H1 (cell line): ENCODE measurements at regions not wholly inside any gene's neighbourhood (a gene's known extent, or its start where the extent isn't known, plus 50 kb on each side); places are given as distances from the start of the nearest gene placed in this dataset.

Experiments
- CTCF ChIA-PET: fragments of 300-600 bp; sonication (Branson Sonifier 250); formaldehyde crosslinking; loops from one replicate; lab custom pipeline; 2021; ENCODE audit not compliant: partially characterized antibody; lab: Charles Lee
- POLR2A ChIA-PET: fragments of 300-600 bp; sonication (Branson Sonifier 250); formaldehyde crosslinking; loops from one replicate; lab custom pipeline; 2021; ENCODE audit warnings: inconsistent platforms; ENCODE audit not compliant: partially characterized antibody; lab: Charles Lee
- DNase-seq, 2 experiments: peaks; one replicate each; pipeline versions ENCODE4 v3.0.0 to v3.0.0-alpha.2; 2010 to 2022; ENCODE audit warnings: low spot score in 2 of 2, low read depth in 1 of 2, mixed read lengths in 1 of 2
- FAIRE-seq: peaks from 2 replicates; lab custom pipeline; 2011; peaks lifted over from hg19 to GRCh38; lab: Jason Lieb, UNC
- H2AFZ ChIP-seq: 2 replicates; pipeline ENCODE4 v1.8.1; 2012; ENCODE audit warnings: low read length, inconsistent platforms
- H2AK5ac ChIP-seq: 2 replicates; pipeline ENCODE4 v1.6.1; 2013; ENCODE audit warnings: low read depth, low read length
- H2BK120ac ChIP-seq: replicated peaks from 2 replicates; pipeline ENCODE3; 2013; ENCODE audit warnings: low read depth, low read length, inconsistent platforms
- H2BK12ac ChIP-seq: 2 replicates; pipeline ENCODE4 v1.6.1; 2013; ENCODE audit warnings: low read depth, low read length
- H2BK15ac ChIP-seq: 2 replicates; pipeline ENCODE4 v1.6.1; 2013; ENCODE audit warnings: low read length
- H2BK20ac ChIP-seq: 2 replicates; pipeline ENCODE4 v1.6.1; 2013; ENCODE audit warnings: low read length
- H2BK5ac ChIP-seq: 2 replicates; pipeline ENCODE4 v1.6.1; 2013; ENCODE audit warnings: low read depth, low read length
- H3K14ac ChIP-seq: 2 replicates; pipeline ENCODE4 v1.6.1; 2013; ENCODE audit warnings: inconsistent platforms; ENCODE audit not compliant: insufficient read length
- H3K18ac ChIP-seq: 2 replicates; pipeline ENCODE4 v1.6.1; 2013; ENCODE audit warnings: low read length; ENCODE audit errors: extremely low read depth
- H3K23ac ChIP-seq: 2 replicates; pipeline ENCODE4 v1.6.1; 2013; ENCODE audit warnings: inconsistent platforms; ENCODE audit not compliant: insufficient read length
- H3K23me2 ChIP-seq: 2 replicates; pipeline ENCODE4 v1.6.1; 2013; ENCODE audit warnings: low read depth, low read length
- H3K27ac ChIP-seq: 2 replicates; pipeline ENCODE4 v1.6.1; 2011; ENCODE audit warnings: low read depth, low read length, inconsistent platforms
- H3K27me3 ChIP-seq, 4 experiments: replicated peaks in 1 of 4; 1 replicate in 1 of 4; 2 replicates in 3 of 4; pipeline versions ENCODE4 v1.6.1 to v1.8.1; 2011 to 2013; ENCODE audit warnings: low read length in 3 of 4, mild to moderate bottlenecking in 3 of 4, inconsistent platforms in 2 of 4, mixed read lengths in 2 of 4, moderate library complexity in 1 of 4; ENCODE audit not compliant: control insufficient read depth in 3 of 4, insufficient read depth in 3 of 4; ENCODE audit errors: extremely low read depth in 1 of 4
- H3K36me3 ChIP-seq, 4 experiments: 2 replicates each; pipeline versions ENCODE4 v1.6.1 to v1.8.1; 2011 to 2013; ENCODE audit warnings: mild to moderate bottlenecking in 4 of 4, low read length in 3 of 4, moderate library complexity in 2 of 4, control low read depth in 1 of 4, inconsistent platforms in 1 of 4; ENCODE audit not compliant: insufficient read depth in 4 of 4, control insufficient read depth in 2 of 4
- H3K4ac ChIP-seq: replicated peaks from 2 replicates; pipeline ENCODE3; 2013; ENCODE audit warnings: low read length, low read depth, mixed read lengths, inconsistent platforms; ENCODE audit not compliant: insufficient read length
- H3K4me1 ChIP-seq, 4 experiments: replicated peaks in 1 of 4; 1 replicate in 1 of 4; 2 replicates in 3 of 4; pipeline versions ENCODE4 v1.6.1 to v1.8.1; 2011 to 2013; ENCODE audit warnings: low read length in 3 of 4, inconsistent platforms in 2 of 4, mixed read lengths in 1 of 4; ENCODE audit not compliant: insufficient read depth in 4 of 4, control insufficient read depth in 3 of 4
- H3K4me2 ChIP-seq, 2 experiments: 2 replicates each; pipeline versions ENCODE4 v1.6.1 to v1.8.1; 2011 to 2013; ENCODE audit warnings: low read depth in 2 of 2, low read length in 2 of 2, control low read depth in 1 of 2, inconsistent platforms in 1 of 2, mild to moderate bottlenecking in 1 of 2; ENCODE audit not compliant: insufficient read depth in 1 of 2
- H3K4me3 ChIP-seq, 4 experiments: fragments of 200-600, 300-600 bp in 1 of 4; sonication (generic), shearing (Covaris generic), sonication (Bioruptor Twin) in 1 of 4; 2 replicates each; pipeline versions ENCODE4 v1.5.1 to v1.8.1; 2011 to 2016; ENCODE audit warnings: low read length in 4 of 4, low read depth in 3 of 4, control low read depth in 2 of 4, inconsistent platforms in 2 of 4, mild to moderate bottlenecking in 2 of 4, mixed read lengths in 1 of 4, moderate library complexity in 1 of 4; ENCODE audit not compliant: insufficient read depth in 2 of 4; ENCODE audit errors: extremely low read depth in 1 of 4
- H3K56ac ChIP-seq: replicated peaks from 2 replicates; pipeline ENCODE3; 2013; ENCODE audit warnings: low read depth, mild to moderate bottlenecking, mixed read lengths, low read length, inconsistent platforms; ENCODE audit not compliant: insufficient read length
- H3K79me1 ChIP-seq: 2 replicates; pipeline ENCODE4 v1.6.1; 2013; ENCODE audit warnings: low read depth, low read length, control low read depth
- H3K79me2 ChIP-seq, 2 experiments: 2 replicates each; pipeline versions ENCODE4 v1.6.1 to v1.8.1; 2012 to 2013; ENCODE audit warnings: low read length in 2 of 2, mild to moderate bottlenecking in 2 of 2, inconsistent platforms in 1 of 2; ENCODE audit not compliant: insufficient read depth in 2 of 2, control insufficient read depth in 1 of 2
- H3K9ac ChIP-seq, 4 experiments: replicated peaks in 1 of 4; 1 replicate in 1 of 4; 2 replicates in 3 of 4; pipeline versions ENCODE4 v1.6.1 to v1.8.1; 2011 to 2013; ENCODE audit warnings: low read depth in 3 of 4, low read length in 3 of 4, control low read depth in 2 of 4, mild to moderate bottlenecking in 2 of 4, moderate library complexity in 2 of 4, inconsistent platforms in 1 of 4; ENCODE audit errors: extremely low read depth in 1 of 4
- H3K9me3 ChIP-seq, 2 experiments: 2 replicates each; pipeline versions ENCODE4 v1.6.1 to v1.8.1; 2012 to 2013; ENCODE audit warnings: mild to moderate bottlenecking in 2 of 2, moderate library complexity in 2 of 2, control low read depth in 1 of 2, inconsistent platforms in 1 of 2, low read depth in 1 of 2, low read length in 1 of 2, mixed read lengths in 1 of 2; ENCODE audit not compliant: insufficient read depth in 2 of 2
- H4K20me1 ChIP-seq, 2 experiments: replicated peaks in 1 of 2; 2 replicates each; pipeline versions ENCODE3 to v1.8.1; 2011 to 2013; ENCODE audit warnings: inconsistent platforms in 2 of 2, low read length in 2 of 2, mild to moderate bottlenecking in 1 of 2; ENCODE audit not compliant: insufficient read depth in 2 of 2, control insufficient read depth in 1 of 2
- H4K5ac ChIP-seq: 2 replicates; pipeline ENCODE4 v1.6.1; 2013; ENCODE audit warnings: low read length, low read depth, mixed read lengths, inconsistent platforms; ENCODE audit not compliant: insufficient read length
- H4K8ac ChIP-seq: 2 replicates; pipeline ENCODE4 v1.8.0; 2013; ENCODE audit warnings: mild to moderate bottlenecking, moderate library complexity, low read length, inconsistent platforms; ENCODE audit not compliant: insufficient read depth; ENCODE audit errors: extremely low read depth
- H4K91ac ChIP-seq: replicated peaks from 2 replicates; pipeline ENCODE3; 2013; ENCODE audit warnings: low read length, mixed read lengths, inconsistent platforms; ENCODE audit not compliant: insufficient read length
- ATF3 ChIP-seq: IDR thresholded peaks from 2 replicates; pipeline ENCODE4 v1.6.1; 2011; ENCODE audit warnings: low read depth, mild to moderate bottlenecking, low read length; ENCODE audit not compliant: insufficient read depth
- CHD1 ChIP-seq: IDR thresholded peaks from 2 replicates; pipeline ENCODE4 v1.6.1; 2012; ENCODE audit warnings: low read depth, low read length, improper control_type of control experiment
- SAP30 ChIP-seq: fragments of 300-600 bp; sonication (generic); IDR thresholded peaks from 2 replicates; pipeline ENCODE4 v1.7.1; 2012; ENCODE audit warnings: low read length, moderate library complexity, mild to moderate bottlenecking, inconsistent platforms; ENCODE audit not compliant: insufficient read depth, insufficient replicate concordance
- SP1 ChIP-seq: IDR thresholded peaks from 2 replicates; pipeline ENCODE4 v1.6.1; 2011; ENCODE audit warnings: low read depth, low read length
- SUZ12 ChIP-seq: fragments of 200-600 bp; sonication (generic); IDR thresholded peaks from 2 replicates; pipeline ENCODE4 v1.6.1; 2012; ENCODE audit warnings: mild to moderate bottlenecking, inconsistent platforms, low read length, moderate library complexity, mixed read lengths
- WGBS, 2 experiments: shearing (Covaris generic) in 1 of 2; methylation state at CpG; one replicate each; pipeline versions ENCODE4 v1.1.6 to v1.1.7; 2013 to 2015; ENCODE audit warnings: low lambda C conversion rate in 2 of 2, mixed read lengths in 2 of 2, inconsistent platforms in 1 of 2, low coverage in 1 of 2, missing lambda C conversion rate in 1 of 2; ENCODE audit not compliant: insufficient replicate concordance in 2 of 2, insufficient coverage in 1 of 2, insufficient read length in 1 of 2; ENCODE audit errors: extremely low coverage in 1 of 2, missing lambda C conversion rate in 1 of 2; 5-methylcytosine and 5-hydroxymethylcytosine counted together

GRCh38 chr6:88441346-88441745, 275.2 kb upstream of the CNR1 start:
- no peaks in the 10 kb centered on the region for H3K23me2 ChIP-seq
- H4K5ac ChIP-seq = no peak overlapping the region
- no peak overlapping the region for H3K4me3 ChIP-seq
- no peak overlapping the region for H3K27ac ChIP-seq
- H3K36me3 ChIP-seq = no peaks in the 10 kb centered on the region
- CTCF ChIA-PET = no interaction called here
- DNase-seq (no peak), FAIRE-seq (no peak)
- no peak overlapping the region for H2BK20ac ChIP-seq
- no peak overlapping the region for H2BK5ac ChIP-seq
- H3K56ac ChIP-seq = no peak overlapping the region
- H2BK120ac ChIP-seq = no peak overlapping the region
- no peak overlapping the region for H3K14ac ChIP-seq
- TF ChIP-seq CHD1 = no peak
- TF ChIP-seq ATF3 = no peak
- no peak for TF ChIP-seq SP1
- no peak for TF ChIP-seq SAP30
- no peak for TF ChIP-seq SUZ12
- H2AFZ ChIP-seq = no peak overlapping the region
- H4K8ac ChIP-seq = no peak overlapping the region
- H3K9me3 ChIP-seq = no peaks in the 10 kb centered on the region
- H2BK15ac ChIP-seq = no peak overlapping the region
- H3K23ac ChIP-seq = no peak overlapping the region
- no peak overlapping the region for H4K91ac ChIP-seq
- 86% methylated on average over 4 of the region's 4 CpGs; no CpG with 5 or more reads in 1 of the 2 experiments for WGBS, 2 experiments
- H3K79me1 ChIP-seq = no peaks in the 10 kb centered on the region
- H4K20me1 ChIP-seq = no peaks in the 10 kb centered on the region
- H3K27me3 ChIP-seq = no peaks in the 10 kb centered on the region
- POLR2A ChIA-PET = no interaction called here
- H3K79me2 ChIP-seq = no peaks in the 10 kb centered on the region
- no peaks in the 10 kb centered on the region for H3K4me1 ChIP-seq
- H2AK5ac ChIP-seq = no peak overlapping the region
- no peak overlapping the region for H3K4me2 ChIP-seq
- H2BK12ac ChIP-seq = no peak overlapping the region
- H3K9ac ChIP-seq = no peak overlapping the region
- H3K4ac ChIP-seq = no peak overlapping the region
- H3K18ac ChIP-seq = no peak overlapping the region
